Cardiac muscle cell (in vitro differentiated cells and primary cell): ENCODE measurements at regions not wholly inside any gene's neighbourhood (a gene's known extent, or its start where the extent isn't known, plus 50 kb on each side); places are given as distances from the start of the nearest gene placed in this dataset.
A peak's percentile ranks its signal among the peaks of the same experiment; 100 is the strongest.
"Not testable (repeated sequence)": the region's sequence is repeated elsewhere in the genome, so short reads cannot be mapped to it uniquely, and the experiment has no call there.

Source experiments
- DNase-seq, 2 donors: peaks; one replicate each; pipeline versions ENCODE4 v3.0.0 to v3.0.0-alpha.2; 2010 to 2017; ENCODE audit warnings: low read depth in 1 of 2, low spot score in 1 of 2
- H3K27ac ChIP-seq: fragments of 200-600 bp; sonication (generic); 2 replicates; pipeline ENCODE4 v1.5.1; 2016
- H3K27me3 ChIP-seq: fragments of 200-600 bp; sonication (generic); 2 replicates; pipeline ENCODE4 v1.6.0; 2016; ENCODE audit warnings: control low read depth
- H3K36me3 ChIP-seq: fragments of 200-600 bp; sonication (generic); 2 replicates; pipeline ENCODE4 v1.5.1; 2016; ENCODE audit warnings: control low read depth
- H3K4me1 ChIP-seq: fragments of 200-600 bp; sonication (generic); 2 replicates; pipeline ENCODE4 v1.8.1; 2017; ENCODE audit warnings: low read depth, mild to moderate bottlenecking, mixed run types
- H3K4me3 ChIP-seq: fragments of 200-600 bp; sonication (generic); 2 replicates; pipeline ENCODE4 v1.5.1; 2016; ENCODE audit warnings: mild to moderate bottlenecking
- H3K9me3 ChIP-seq: fragments of 200-600 bp; sonication (generic); 2 replicates; pipeline ENCODE4 v1.5.1; 2017; ENCODE audit warnings: low read depth, mild to moderate bottlenecking, control low read depth
- CTCF ChIP-seq: IDR thresholded peaks from 2 replicates; pipeline ENCODE4 v1.5.1; 2012; ENCODE audit warnings: low read depth, mild to moderate bottlenecking, low read length

- no peak for TF ChIP-seq CTCF
- Histone ChIP-seq H3K36me3 (no peaks in the 10 kb centered on the region), H3K27ac (no peak overlapping the region), H3K27me3 (no peaks in the 10 kb centered on the region), H3K9me3 (no peaks in the 10 kb centered on the region), H3K4me1 (peaks cover 7% of the 10 kb centered on the region), H3K4me3 (no peak overlapping the region)
- DNase-seq: no peak
Measured at GRCh38 chr7:24388212-24388611, 104.2 kb downstream of the NPY start.

DNA sequence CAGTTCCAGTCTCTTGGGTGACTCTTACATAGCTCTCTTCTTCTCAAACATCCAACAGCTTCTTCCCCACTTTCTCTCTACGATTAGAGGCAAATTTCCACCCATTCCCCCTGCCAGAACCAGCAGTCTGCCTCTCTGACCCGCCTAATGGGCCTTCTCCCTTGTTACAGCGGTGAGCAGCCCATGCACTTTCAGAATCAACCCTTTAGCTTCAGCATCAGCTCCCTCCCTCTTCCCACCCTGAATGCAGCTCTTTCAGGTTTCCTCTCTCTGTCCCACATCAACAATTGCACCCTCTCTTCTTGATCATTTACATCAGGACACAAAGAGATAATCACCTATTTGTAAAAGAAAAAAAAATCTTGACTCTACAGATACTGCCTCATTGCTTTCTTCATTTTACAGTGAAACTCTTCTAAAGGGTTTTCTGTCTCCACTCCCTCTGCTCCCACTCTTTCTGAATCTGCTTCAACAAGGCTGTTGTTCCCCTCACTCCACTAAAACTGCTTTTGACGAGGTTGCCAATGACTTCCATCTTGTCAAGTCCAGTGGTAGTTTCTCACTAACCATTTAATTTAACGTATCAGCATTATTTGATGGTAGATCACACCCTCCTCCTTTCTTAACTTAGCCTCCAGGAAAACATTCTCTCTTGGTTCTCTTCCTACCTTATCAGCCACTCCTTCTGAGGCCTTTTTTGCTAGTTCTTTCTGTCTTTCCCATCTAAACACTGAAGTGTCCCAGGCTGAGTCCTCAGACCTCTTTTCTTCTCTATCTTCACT, 106.6 kb downstream of the NPY start:
- no peaks in the 10 kb centered on the region for H3K36me3 ChIP-seq
- H3K4me1 ChIP-seq: peaks cover 5% of the 10 kb centered on the region
- DNase-seq: no peak
- H3K27ac ChIP-seq: no peak overlapping the region
- peaks cover under 1% of the 10 kb centered on the region for H3K27me3 ChIP-seq
- TF ChIP-seq CTCF: no peak
- no peak overlapping the region for H3K4me3 ChIP-seq
- no peaks in the 10 kb centered on the region for H3K9me3 ChIP-seq

GRCh38 chr7:24392774-24393173, 108.8 kb downstream of the NPY start:
- Histone ChIP-seq H3K36me3 (no peaks in the 10 kb centered on the region), H3K4me1 (no peaks in the 10 kb centered on the region), H3K4me3 (no peak overlapping the region), H3K27ac (no peak overlapping the region), H3K27me3 (peaks cover 18% of the 10 kb centered on the region), H3K9me3 (no peaks in the 10 kb centered on the region)
- TF ChIP-seq CTCF: no peak
- DNase-seq: no peak

- no peaks in the 10 kb centered on the region for H3K9me3 ChIP-seq
- no peak overlapping the region for H3K27ac ChIP-seq
- no peaks in the 10 kb centered on the region for H3K36me3 ChIP-seq
- DNase-seq: no peak
- no peak for TF ChIP-seq CTCF
- H3K4me1 ChIP-seq: no peaks in the 10 kb centered on the region
- H3K27me3 ChIP-seq: peaks cover 18% of the 10 kb centered on the region
- no peak overlapping the region for H3K4me3 ChIP-seq
Measured at GRCh38 chr7:24395512-24395911, 111.5 kb downstream of the NPY start.

DNA sequence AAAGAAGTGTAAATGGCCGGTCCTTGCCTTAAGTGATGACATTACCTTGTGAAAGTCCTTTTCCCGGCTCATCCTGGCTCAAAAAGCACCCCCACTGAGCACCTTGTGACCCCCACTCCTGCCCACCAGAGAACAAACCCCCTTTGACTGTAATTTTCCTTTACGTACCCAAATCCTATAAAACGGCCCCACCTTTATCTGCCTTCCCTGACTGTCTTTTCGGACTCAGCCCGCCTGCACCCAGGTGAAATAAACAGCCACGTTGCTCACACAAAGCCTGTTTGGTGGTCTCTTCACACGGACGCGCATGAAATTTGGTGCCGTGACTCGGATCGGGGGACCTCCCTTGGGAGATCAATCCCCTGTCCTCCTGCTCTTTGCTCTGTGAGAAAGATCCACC, 112.4 kb downstream of the NPY start:
- H3K27ac ChIP-seq, DNase-seq, H3K36me3 ChIP-seq, H3K4me1 ChIP-seq, H3K9me3 ChIP-seq, H3K4me3 ChIP-seq: not testable (repeated sequence)
- peaks cover 18% of the 10 kb centered on the region for H3K27me3 ChIP-seq

DNA sequence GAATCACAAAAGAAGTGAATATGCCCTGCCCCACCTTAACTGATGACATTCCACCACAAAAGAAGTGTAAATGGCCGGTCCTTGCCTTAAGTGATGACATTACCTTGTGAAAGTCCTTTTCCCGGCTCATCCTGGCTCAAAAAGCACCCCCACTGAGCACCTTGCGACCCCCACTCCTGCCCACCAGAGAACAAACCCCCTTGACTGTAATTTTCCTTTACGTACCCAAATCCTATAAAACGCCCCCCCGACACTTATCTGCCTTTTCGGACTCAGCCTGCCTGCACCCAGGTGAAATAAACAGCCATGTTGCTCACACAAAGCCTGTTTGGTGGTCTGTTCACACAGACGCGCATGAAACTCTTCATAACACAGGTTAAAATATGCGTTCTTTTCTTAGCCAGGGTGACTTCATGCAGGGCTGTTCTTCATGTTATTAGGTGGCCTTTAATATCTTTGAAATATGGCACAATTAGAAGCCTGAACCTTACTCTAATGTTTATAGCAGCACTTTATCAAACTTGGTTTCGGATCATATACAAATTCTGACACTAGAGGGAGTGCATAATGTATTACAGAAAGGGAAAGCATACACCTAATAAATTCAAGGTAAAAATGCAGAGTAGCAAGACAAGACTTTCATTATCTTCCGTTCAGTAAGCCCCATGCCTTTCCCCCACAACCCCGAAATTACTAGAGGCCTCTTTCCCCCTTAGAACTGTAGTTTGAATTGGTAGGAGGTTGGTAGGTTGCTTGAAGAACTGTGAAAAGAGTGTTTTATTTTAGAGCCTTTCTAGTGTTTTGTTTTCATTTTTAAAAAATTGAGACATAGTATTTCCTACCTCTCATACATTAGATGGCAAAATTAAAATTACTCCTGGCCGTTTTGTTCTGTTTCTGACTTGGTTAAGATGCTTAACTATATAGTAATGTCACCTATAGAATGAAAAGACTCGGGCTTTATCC, 117.9 kb downstream of the NPY start:
- Histone ChIP-seq H3K4me3 (no peak overlapping the region), H3K27me3 (peaks cover 5% of the 10 kb centered on the region)
- peak; percentile 54 for TF ChIP-seq CTCF

More for the DNA sequence above, 117.9 kb downstream of the NPY start:
- no peaks in the 10 kb centered on the region for H3K4me1 ChIP-seq
- H3K27ac ChIP-seq: no peak overlapping the region
- H3K36me3 ChIP-seq: no peaks in the 10 kb centered on the region
- no peaks in the 10 kb centered on the region for H3K9me3 ChIP-seq
- DNase-seq: peak; percentile 11 to 45
